Osteoblast (primary cell): ENCODE measurements at regions not wholly inside any gene's neighbourhood (a gene's known extent, or its start where the extent isn't known, plus 50 kb on each side); places are given as distances from the start of the nearest gene placed in this dataset.

Experiments used
- DNase-seq: peaks from one replicate; pipeline ENCODE4 v3.0.0; 2011; ENCODE audit warnings: low spot score, mixed read lengths; ENCODE audit not compliant: insufficient read length; ENCODE audit errors: missing footprints
- H2AFZ ChIP-seq: 2 replicates; pipeline ENCODE4 v1.6.0; 2011; ENCODE audit warnings: mild to moderate bottlenecking, low read length
- H3K27ac ChIP-seq: 2 replicates; pipeline ENCODE4 v1.5.1; 2011; ENCODE audit warnings: mild to moderate bottlenecking, low read depth, low read length, moderate library complexity
- H3K27me3 ChIP-seq: 2 replicates; pipeline ENCODE4 v1.6.0; 2012; ENCODE audit warnings: mild to moderate bottlenecking, control low read depth, inconsistent platforms, low read length, moderate library complexity; ENCODE audit not compliant: insufficient read depth
- H3K36me3 ChIP-seq: 2 replicates; pipeline ENCODE4 v1.5.1; 2011; ENCODE audit warnings: mild to moderate bottlenecking, low read length, control low read depth, moderate library complexity; ENCODE audit not compliant: insufficient read depth
- H3K4me1 ChIP-seq: 2 replicates; pipeline ENCODE4 v1.5.1; 2011; ENCODE audit warnings: mild to moderate bottlenecking, low read length, control low read depth, moderate library complexity; ENCODE audit not compliant: insufficient read depth
- H3K4me2 ChIP-seq: 2 replicates; pipeline ENCODE4 v1.6.0; 2011; ENCODE audit warnings: mild to moderate bottlenecking, low read length; ENCODE audit not compliant: insufficient read depth
- H3K4me3 ChIP-seq: fragments of 200-600 bp; sonication (generic); 3 replicates; pipeline ENCODE4 v1.5.1; 2012; ENCODE audit warnings: mild to moderate bottlenecking, low read length, inconsistent platforms; ENCODE audit not compliant: insufficient read depth
- H3K79me2 ChIP-seq: 2 replicates; pipeline ENCODE4 v1.6.0; 2012; ENCODE audit warnings: mild to moderate bottlenecking, low read length, control low read depth, inconsistent platforms; ENCODE audit not compliant: insufficient read depth
- H3K9me3 ChIP-seq: 2 replicates; pipeline ENCODE4 v1.5.1; 2011; ENCODE audit warnings: low read depth, low read length, control low read depth
- H4K20me1 ChIP-seq: 2 replicates; pipeline ENCODE4 v1.6.0; 2012; ENCODE audit warnings: mild to moderate bottlenecking, low read length, control low read depth; ENCODE audit not compliant: insufficient read depth
- TF ChIP-seq, protein P1 (sequence below): IDR thresholded peaks from 2 replicates; pipeline ENCODE4 v1.5.1; 2011; ENCODE audit warnings: mild to moderate bottlenecking, low read depth, low read length, moderate library complexity; ENCODE audit errors: extremely low read depth

DNA sequence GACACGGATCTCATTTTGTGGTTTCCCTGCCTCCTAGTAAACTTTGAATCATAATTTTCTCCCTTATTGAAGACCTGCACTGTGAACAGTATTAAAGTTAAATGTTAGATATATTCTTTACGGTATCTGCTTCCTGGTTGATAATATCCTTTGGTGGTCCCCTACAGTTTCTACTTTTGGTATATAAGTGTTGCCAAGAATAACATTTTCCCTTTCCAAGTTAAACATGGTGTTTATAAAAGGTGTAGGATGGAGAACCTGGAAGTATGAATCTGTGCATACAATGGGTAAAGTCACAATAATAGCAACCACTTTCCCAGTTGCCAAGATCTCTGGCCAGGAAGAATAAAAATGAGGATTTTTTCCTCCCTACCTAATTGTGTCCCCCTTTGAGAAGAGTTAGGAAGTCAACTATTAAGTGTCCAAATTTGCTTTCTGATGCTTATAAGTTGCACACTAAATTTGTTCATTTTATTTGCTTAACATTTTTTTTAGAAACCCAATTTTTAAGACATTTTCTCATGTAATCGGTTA lies 201.0 kb upstream of the STK17B start:
- H3K9me3 ChIP-seq: no peaks in the 10 kb centered on the region
- no peak overlapping the region for H3K4me3 ChIP-seq
- no peaks in the 10 kb centered on the region for H3K79me2 ChIP-seq
- no peak overlapping the region for H3K4me2 ChIP-seq
- H2AFZ ChIP-seq: no peak overlapping the region
- H3K4me1 ChIP-seq: peaks cover 5% of the 10 kb centered on the region
- DNase-seq: peak; percentile 65
- H4K20me1 ChIP-seq: no peaks in the 10 kb centered on the region
- no peak overlapping the region for H3K27ac ChIP-seq
- H3K27me3 ChIP-seq: no peaks in the 10 kb centered on the region
- H3K36me3 ChIP-seq: no peaks in the 10 kb centered on the region
- TF ChIP-seq, protein P1, sequence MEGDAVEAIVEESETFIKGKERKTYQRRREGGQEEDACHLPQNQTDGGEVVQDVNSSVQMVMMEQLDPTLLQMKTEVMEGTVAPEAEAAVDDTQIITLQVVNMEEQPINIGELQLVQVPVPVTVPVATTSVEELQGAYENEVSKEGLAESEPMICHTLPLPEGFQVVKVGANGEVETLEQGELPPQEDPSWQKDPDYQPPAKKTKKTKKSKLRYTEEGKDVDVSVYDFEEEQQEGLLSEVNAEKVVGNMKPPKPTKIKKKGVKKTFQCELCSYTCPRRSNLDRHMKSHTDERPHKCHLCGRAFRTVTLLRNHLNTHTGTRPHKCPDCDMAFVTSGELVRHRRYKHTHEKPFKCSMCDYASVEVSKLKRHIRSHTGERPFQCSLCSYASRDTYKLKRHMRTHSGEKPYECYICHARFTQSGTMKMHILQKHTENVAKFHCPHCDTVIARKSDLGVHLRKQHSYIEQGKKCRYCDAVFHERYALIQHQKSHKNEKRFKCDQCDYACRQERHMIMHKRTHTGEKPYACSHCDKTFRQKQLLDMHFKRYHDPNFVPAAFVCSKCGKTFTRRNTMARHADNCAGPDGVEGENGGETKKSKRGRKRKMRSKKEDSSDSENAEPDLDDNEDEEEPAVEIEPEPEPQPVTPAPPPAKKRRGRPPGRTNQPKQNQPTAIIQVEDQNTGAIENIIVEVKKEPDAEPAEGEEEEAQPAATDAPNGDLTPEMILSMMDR: no peak

DNA sequence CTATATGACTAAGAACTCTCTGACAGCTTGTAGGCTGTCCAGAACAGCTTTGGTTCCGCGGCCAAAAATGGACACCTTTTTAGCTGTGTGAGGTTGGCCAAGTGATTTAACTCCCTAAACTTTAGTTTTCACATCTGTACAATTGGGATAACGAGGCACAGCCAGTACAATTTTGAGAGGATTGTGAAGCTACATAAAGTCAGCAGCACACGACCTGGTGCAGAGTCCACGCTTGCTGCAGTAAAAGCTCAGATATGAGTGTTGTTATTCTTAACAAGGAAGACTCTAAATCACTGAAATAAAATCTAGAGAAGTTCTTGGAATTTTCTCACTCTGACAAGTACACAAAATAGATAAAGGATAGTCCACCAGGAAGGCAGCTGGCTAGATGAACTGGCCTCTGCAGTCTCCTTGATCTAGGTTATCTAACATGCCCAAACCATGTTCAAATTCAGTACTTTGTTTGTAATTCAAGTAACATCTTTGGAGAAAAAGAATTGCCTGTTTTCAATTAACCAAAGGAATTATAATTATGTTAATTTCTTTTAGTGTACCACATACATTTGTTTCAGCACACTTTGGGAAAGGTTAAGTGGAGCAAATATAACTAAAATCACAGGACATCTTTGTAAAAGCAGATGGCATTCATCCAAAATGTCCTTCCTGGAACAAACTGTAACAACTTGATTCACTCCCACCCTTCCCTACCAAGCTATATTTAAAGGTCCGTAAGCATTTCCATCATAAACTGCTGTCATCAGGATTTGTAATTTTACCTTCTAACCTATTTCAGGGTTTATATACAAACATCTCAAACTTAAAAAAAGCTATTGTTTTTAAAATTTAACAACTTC lies 201.7 kb upstream of the STK17B start:
- no peak for DNase-seq

DNA sequence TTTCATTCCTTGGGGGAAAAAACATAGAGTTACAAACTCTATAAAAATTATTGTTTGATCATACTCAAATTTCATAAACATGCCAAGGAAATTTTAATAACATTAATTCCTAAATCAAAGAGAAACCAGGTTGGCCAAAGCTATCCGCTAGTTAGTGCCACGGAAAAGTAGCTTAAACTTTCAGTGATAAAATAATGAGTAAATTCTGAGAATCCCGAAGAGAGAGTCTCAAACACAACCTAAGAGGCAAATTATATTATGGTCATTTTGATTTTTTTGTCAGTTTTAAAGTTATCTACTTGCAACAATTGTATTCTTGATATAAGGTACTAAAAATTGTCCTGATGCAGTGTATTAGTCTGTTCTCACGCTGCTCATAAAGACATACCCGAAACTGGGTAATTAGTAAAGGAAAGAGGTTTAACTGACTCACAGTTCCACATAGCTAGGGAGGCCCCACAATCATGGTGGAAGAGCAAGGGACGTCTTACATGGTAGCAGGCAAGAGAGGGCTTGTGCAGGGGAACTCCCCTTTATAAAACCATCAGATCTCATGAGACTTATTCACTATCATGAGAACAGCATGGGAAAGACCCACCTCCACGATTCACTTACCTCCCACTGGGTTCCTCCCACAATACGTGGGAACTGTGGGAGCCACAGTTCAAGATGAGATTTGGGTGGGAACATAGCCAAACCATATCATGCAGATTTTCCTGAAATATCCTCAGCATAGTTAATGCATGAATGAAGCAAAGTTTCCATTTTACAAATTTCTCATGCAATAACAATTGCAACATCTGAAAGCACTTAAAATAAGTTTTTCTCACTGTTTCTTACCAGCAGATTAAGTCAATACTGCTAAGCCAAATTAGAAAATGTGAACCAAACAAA lies 205.9 kb upstream of the STK17B start:
- no peaks in the 10 kb centered on the region for H3K79me2 ChIP-seq
- TF ChIP-seq, protein P1: no peak
- H3K9me3 ChIP-seq: no peaks in the 10 kb centered on the region
- no peak overlapping the region for H3K4me3 ChIP-seq
- peaks cover 5% of the 10 kb centered on the region for H3K4me1 ChIP-seq
- H3K4me2 ChIP-seq: no peak overlapping the region
- no peaks in the 10 kb centered on the region for H3K36me3 ChIP-seq
- no peaks in the 10 kb centered on the region for H4K20me1 ChIP-seq
- no peaks in the 10 kb centered on the region for H3K27me3 ChIP-seq
- peak overlapping the region; percentile 46 for H3K27ac ChIP-seq
- no peak for DNase-seq
- no peak overlapping the region for H2AFZ ChIP-seq

More for the DNA sequence above, 201.7 kb upstream of the STK17B start:
- no peaks in the 10 kb centered on the region for H3K36me3 ChIP-seq
- no peaks in the 10 kb centered on the region for H3K79me2 ChIP-seq
- H3K9me3 ChIP-seq: no peaks in the 10 kb centered on the region
- H2AFZ ChIP-seq: no peak overlapping the region
- no peaks in the 10 kb centered on the region for H3K27me3 ChIP-seq
- no peak overlapping the region for H3K27ac ChIP-seq
- no peaks in the 10 kb centered on the region for H4K20me1 ChIP-seq
- no peak overlapping the region for H3K4me2 ChIP-seq
- no peak overlapping the region for H3K4me3 ChIP-seq
- TF ChIP-seq, protein P1: no peak
- H3K4me1 ChIP-seq: peaks cover 5% of the 10 kb centered on the region
